ENCODE measurements at regions not wholly inside any gene's neighbourhood (a gene's known extent, or its start where the extent isn't known, plus 50 kb on each side); places are given as distances from the start of the nearest gene placed in this dataset.
A peak's percentile ranks its signal among the peaks of the same experiment; 100 is the strongest.

GRCh38 chr5:58918021-58918729, 335.3 kb downstream of the RAB3C start:
- Mint-ChIP-seq H3K4me1 (ENCODE audit: low read depth, unreplicated experiment) (peaks cover 27% of the 10 kb centered on the region), H3K9me3 (ENCODE audit: unreplicated experiment) (no peaks in the 10 kb centered on the region)

More at GRCh38 chr5:58918021-58918729, 335.3 kb downstream of the RAB3C start:
- Mint-ChIP-seq H3K4me3 (ENCODE audit: unreplicated experiment) (no peak overlapping the region), H3K36me3 (ENCODE audit: low read depth, unreplicated experiment) (no peaks in the 10 kb centered on the region), H3K27me3 (ENCODE audit: low read depth, unreplicated experiment) (no peaks in the 10 kb centered on the region), H3K27ac (ENCODE audit: unreplicated experiment) (peak overlapping the region; percentile 21)
- Histone ChIP-seq H3K27ac (ENCODE audit: low read depth, low read length) (no peak overlapping the region), H3K9me3 (ENCODE audit: insufficient read depth, low read depth, low read length) (no peaks in the 10 kb centered on the region), H3K36me3 (ENCODE audit: insufficient read depth, low read length) (no peaks in the 10 kb centered on the region), H3K79me2 (ENCODE audit: insufficient read depth, low read length) (no peaks in the 10 kb centered on the region), H3K27me3 (ENCODE audit: insufficient read depth, low read length) (no peaks in the 10 kb centered on the region), H3K9ac (ENCODE audit: low read length) (no peak overlapping the region), H2AFZ (ENCODE audit: low read depth, low read length) (no peak overlapping the region), H3K4me1 (ENCODE audit: insufficient read depth, low read length) (peaks cover 14% of the 10 kb centered on the region), H4K20me1 (ENCODE audit: insufficient read depth, low read length) (no peaks in the 10 kb centered on the region), H3K4me2 (ENCODE audit: low read length) (no peak overlapping the region), H3K4me3 (ENCODE audit: insufficient read depth, low read depth, low read length) (no peak overlapping the region)
- TF ChIP-seq CTCF (IDR thresholded peaks at IDR 0.05; ENCODE audit: insufficient read depth, low read depth, low read length) (no peak), EZH2 (IDR thresholded peaks at IDR 0.05; ENCODE audit: insufficient read depth, low read length) (no peak)
- DNase-seq (ENCODE audit: low read depth) = no peak
- no peak for FAIRE-seq

All from astrocyte (in vitro differentiated cells and primary cell).